ENCODE measurements at regions not wholly inside any gene's neighbourhood (a gene's known extent, or its start where the extent isn't known, plus 50 kb on each side); places are given as distances from the start of the nearest gene placed in this dataset.

GRCh38 chr1:157311730-157312081, 173.5 kb upstream of the ETV3 start:
- no peak for TF ChIP-seq CTCF (IDR thresholded peaks at IDR 0.05 in 2 of 3, conservative IDR thresholded peaks at IDR 0.05 in 1 of 3; ENCODE audit: borderline replicate concordance in 1 of 3, insufficient read depth in 1 of 3, low read depth in 2 of 3, low read length in 2 of 3)
- TF ChIP-seq SP1 (IDR thresholded peaks at IDR 0.05; ENCODE audit: low read depth) = no peak
- TF ChIP-seq CEBPB (IDR thresholded peaks at IDR 0.05; ENCODE audit: low read depth) = no peak
- TF ChIP-seq TCF7L2 (IDR thresholded peaks at IDR 0.05; ENCODE audit: borderline replicate concordance, extremely low read depth, insufficient read depth, insufficient read length) = no peak
- no peak for TF ChIP-seq EZH2 (IDR thresholded peaks at IDR 0.05)
- TF ChIP-seq RAD21 (IDR thresholded peaks at IDR 0.05; ENCODE audit: low read depth) = no peak
- no peak for TF ChIP-seq ZNF274 (IDR thresholded peaks at IDR 0.05; ENCODE audit: low read depth, low read length)
- TF ChIP-seq ZBTB33 (IDR thresholded peaks at IDR 0.05; ENCODE audit: extremely low read depth, insufficient replicate concordance, low read length) = no peak
- TF ChIP-seq YY1 (IDR thresholded peaks at IDR 0.05; ENCODE audit: extremely low read depth, insufficient replicate concordance, low read depth, low read length) = no peak
- TF ChIP-seq POLR2A (IDR thresholded peaks at IDR 0.05; ENCODE audit: borderline replicate concordance, extremely low read depth, insufficient read depth, insufficient read length) = no peak
- TF ChIP-seq EZH2phosphoT487 (IDR thresholded peaks at IDR 0.05; ENCODE audit: borderline replicate concordance) = no peak
